HG02759 (cell line): ENCODE measurements at regions not wholly inside any gene's neighbourhood (a gene's known extent, or its start where the extent isn't known, plus 50 kb on each side); places are given as distances from the start of the nearest gene placed in this dataset.
"Not testable (repeated sequence)": the region's sequence is repeated elsewhere in the genome, so short reads cannot be mapped to it uniquely, and the experiment has no call there.

Experiments
- ATAC-seq: cut with Tn5 transposase; IDR thresholded peaks from one replicate; pipeline ENCODE4 v1.9.1; 2021; ENCODE audit warnings: mild to moderate bottlenecking, moderate library complexity; ENCODE audit not compliant: unreplicated experiment

- no peak for ATAC-seq
These were observed 691.1 kb downstream of the SLC4A3 start for GRCh38 chr2:220318508-220318907.

GRCh38 chr2:220320326-220320725 is 692.9 kb downstream of the SLC4A3 start:
- no peak for ATAC-seq

- ATAC-seq = no peak
These were observed 705.5 kb downstream of the SLC4A3 start for GRCh38 chr2:220332886-220333285.

GRCh38 chr2:220334210-220334609 is 706.8 kb downstream of the SLC4A3 start:
- ATAC-seq = no peak

- ATAC-seq = no peak
These were observed 707.6 kb downstream of the SLC4A3 start for GRCh38 chr2:220334871-220335590.

- ATAC-seq = no peak
These were observed 708.1 kb downstream of the SLC4A3 start for GRCh38 chr2:220335591-220335915.

GRCh38 chr2:220336771-220337170 is 709.3 kb downstream of the SLC4A3 start:
- ATAC-seq = no peak

GRCh38 chr2:220337611-220338440 is 710.4 kb downstream of the SLC4A3 start:
- ATAC-seq = no peak

GRCh38 chr2:220341014-220341413 is 713.6 kb downstream of the SLC4A3 start:
- no peak for ATAC-seq

- ATAC-seq = no peak
These were observed 719.5 kb downstream of the SLC4A3 start for GRCh38 chr2:220346919-220347318.

- no peak for ATAC-seq
These were observed 720.2 kb downstream of the SLC4A3 start for GRCh38 chr2:220347626-220348025.

GRCh38 chr2:220348206-220348605 is 720.8 kb downstream of the SLC4A3 start:
- no peak for ATAC-seq

GRCh38 chr2:220353897-220354296 is 726.5 kb downstream of the SLC4A3 start:
- no peak for ATAC-seq

GRCh38 chr2:220356076-220356475 is 728.6 kb downstream of the SLC4A3 start:
- no peak for ATAC-seq

- no peak for ATAC-seq
These were observed 737.6 kb downstream of the SLC4A3 start for GRCh38 chr2:220365023-220365422.

- no peak for ATAC-seq
These were observed 739.3 kb downstream of the SLC4A3 start for GRCh38 chr2:220366765-220367164.

GRCh38 chr2:220370764-220371163 is 743.3 kb downstream of the SLC4A3 start:
- no peak for ATAC-seq

- no peak for ATAC-seq
These were observed 743.8 kb downstream of the SLC4A3 start for GRCh38 chr2:220371211-220371610.

- ATAC-seq = no peak
These were observed 746.4 kb downstream of the SLC4A3 start for GRCh38 chr2:220373878-220374277.

- ATAC-seq = no peak
These were observed 746.9 kb downstream of the SLC4A3 start for GRCh38 chr2:220374282-220374681.

GRCh38 chr2:220377482-220378155 is 750.2 kb downstream of the SLC4A3 start:
- no peak for ATAC-seq

GRCh38 chr2:220387758-220388157 is 760.3 kb downstream of the SLC4A3 start:
- ATAC-seq = not testable (repeated sequence)
